HEK293 (cell line): ENCODE measurements at regions not wholly inside any gene's neighbourhood (a gene's known extent, or its start where the extent isn't known, plus 50 kb on each side); places are given as distances from the start of the nearest gene placed in this dataset.

Experiments used
- PBX3 ChIP-seq: sonication (generic); formaldehyde crosslinking; IDR thresholded peaks from 2 replicates; pipeline ENCODE4 v1.8.1; 2022; ENCODE audit warnings: mild to moderate bottlenecking, moderate library complexity, missing genetic modification reagents
- REPIN1 ChIP-seq: fragments of 450-650 bp; formaldehyde crosslinking; IDR thresholded peaks from 2 replicates; pipeline ENCODE4 v1.5.1; 2017; ENCODE audit warnings: missing biosample characterization, missing genetic modification characterization, low read depth
- YY1 ChIP-seq: fragments of 450-650 bp; formaldehyde crosslinking; IDR thresholded peaks from 2 replicates; pipeline ENCODE4 v1.5.1; 2018; ENCODE audit warnings: missing biosample characterization, missing genetic modification characterization
- ZNF112 ChIP-seq: fragments of 450-650 bp; formaldehyde crosslinking; IDR thresholded peaks from 2 replicates; pipeline ENCODE4 v1.5.0; 2017; ENCODE audit warnings: missing biosample characterization, missing genetic modification characterization
- ZNF645 ChIP-seq: fragments of 450-650 bp; formaldehyde crosslinking; IDR thresholded peaks from 2 replicates; pipeline ENCODE4; 2016; ENCODE audit warnings: missing biosample characterization, missing genetic modification characterization
- ZNF660 ChIP-seq: fragments of 450-650 bp; IDR thresholded peaks from 2 replicates; pipeline ENCODE4 v1.5.1; 2018; ENCODE audit warnings: missing biosample characterization, mild to moderate bottlenecking, missing genetic modification characterization
- ZNF670 ChIP-seq: fragments of 450-650 bp; formaldehyde crosslinking; IDR thresholded peaks from 2 replicates; pipeline ENCODE4 v1.5.1; 2016; ENCODE audit warnings: missing biosample characterization, missing genetic modification characterization, low read depth
- ZNF747 ChIP-seq: fragments of 450-650 bp; formaldehyde crosslinking; IDR thresholded peaks from 2 replicates; pipeline ENCODE4 v1.5.1; 2016; ENCODE audit warnings: missing biosample characterization, missing genetic modification characterization
- ZNF791 ChIP-seq: fragments of 450-650 bp; formaldehyde crosslinking; IDR thresholded peaks from 2 replicates; pipeline ENCODE4 v1.5.1; 2016; ENCODE audit warnings: missing biosample characterization, missing genetic modification characterization
- TF ChIP-seq, protein P1 (sequence below): fragments of 450-650 bp; formaldehyde crosslinking; IDR thresholded peaks from 2 replicates; pipeline ENCODE4 v1.5.1; 2016; ENCODE audit warnings: missing biosample characterization, missing genetic modification characterization

GRCh38 chr12:65695113-65695865 is 129.0 kb upstream of the HMGA2 start:
- TF ChIP-seq ZNF747 (tag by site-specific recombination) (no peak), ZNF660 (tag by site-specific recombination) (0 out of 2 replicates have a peak, but pooled peaks have one; percentile 65), REPIN1 (tag by site-specific recombination) (no peak), ZNF112 (tag by site-specific recombination) (no peak), ZNF670 (tag by site-specific recombination) (no peak), PBX3 (CRISPR knock-in tag) (no peak), ZNF645 (tag by site-specific recombination) (no peak), ZNF791 (tag by site-specific recombination) (no peak), YY1 (tag by site-specific recombination) (no peak)
- TF ChIP-seq, protein P1, sequence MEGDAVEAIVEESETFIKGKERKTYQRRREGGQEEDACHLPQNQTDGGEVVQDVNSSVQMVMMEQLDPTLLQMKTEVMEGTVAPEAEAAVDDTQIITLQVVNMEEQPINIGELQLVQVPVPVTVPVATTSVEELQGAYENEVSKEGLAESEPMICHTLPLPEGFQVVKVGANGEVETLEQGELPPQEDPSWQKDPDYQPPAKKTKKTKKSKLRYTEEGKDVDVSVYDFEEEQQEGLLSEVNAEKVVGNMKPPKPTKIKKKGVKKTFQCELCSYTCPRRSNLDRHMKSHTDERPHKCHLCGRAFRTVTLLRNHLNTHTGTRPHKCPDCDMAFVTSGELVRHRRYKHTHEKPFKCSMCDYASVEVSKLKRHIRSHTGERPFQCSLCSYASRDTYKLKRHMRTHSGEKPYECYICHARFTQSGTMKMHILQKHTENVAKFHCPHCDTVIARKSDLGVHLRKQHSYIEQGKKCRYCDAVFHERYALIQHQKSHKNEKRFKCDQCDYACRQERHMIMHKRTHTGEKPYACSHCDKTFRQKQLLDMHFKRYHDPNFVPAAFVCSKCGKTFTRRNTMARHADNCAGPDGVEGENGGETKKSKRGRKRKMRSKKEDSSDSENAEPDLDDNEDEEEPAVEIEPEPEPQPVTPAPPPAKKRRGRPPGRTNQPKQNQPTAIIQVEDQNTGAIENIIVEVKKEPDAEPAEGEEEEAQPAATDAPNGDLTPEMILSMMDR = no peak
